Epithelial cell of proximal tubule (primary cell): ENCODE measurements at regions not wholly inside any gene's neighbourhood (a gene's known extent, or its start where the extent isn't known, plus 50 kb on each side); places are given as distances from the start of the nearest gene placed in this dataset.
"Not testable (repeated sequence)": the region's sequence is repeated elsewhere in the genome, so short reads cannot be mapped to it uniquely, and the experiment has no call there.

ENCODE experiments used
- DNase-seq: peaks from one replicate; pipeline ENCODE4 v3.0.0-alpha.2; 2011; ENCODE audit warnings: low read depth
- H3K4me3 ChIP-seq: 2 replicates; pipeline ENCODE4 v1.5.1; 2011; ENCODE audit warnings: low read depth, mild to moderate bottlenecking, low read length
- TF ChIP-seq, protein P1 (sequence below): conservative IDR thresholded peaks from 2 replicates; pipeline ENCODE4 v1.5.1; 2012; ENCODE audit warnings: low read depth, mild to moderate bottlenecking, low read length

DNA sequence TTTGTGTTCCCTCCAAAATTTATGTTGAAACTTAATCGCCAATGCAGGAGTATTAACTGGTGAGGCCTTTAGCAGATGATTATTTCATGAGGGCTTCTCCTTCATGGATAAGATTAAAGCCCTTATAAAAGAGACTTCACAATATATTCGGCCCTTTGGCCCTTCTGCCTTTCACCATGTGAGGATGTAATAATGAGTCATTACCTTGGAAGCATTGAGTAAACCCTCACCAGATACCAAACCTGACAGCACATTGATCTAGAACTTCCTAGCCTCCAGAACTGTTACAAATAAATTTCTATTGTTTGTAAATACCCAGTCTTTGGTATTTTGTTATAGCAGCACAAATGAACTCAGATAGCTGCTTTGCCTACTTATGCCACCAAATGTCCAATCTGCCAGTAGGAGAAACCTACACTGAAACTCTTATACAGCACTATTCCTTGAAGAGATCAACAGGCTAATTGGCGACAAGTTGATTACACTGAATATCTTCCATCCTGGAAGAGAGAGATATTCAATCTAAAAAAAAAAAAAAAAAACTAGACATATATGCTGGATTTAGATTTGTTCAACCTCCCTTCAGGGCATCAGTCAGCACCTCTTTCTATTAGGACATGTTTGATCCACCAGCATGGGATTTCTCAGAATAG lies 125.9 kb upstream of the COL5A2 start:
- TF ChIP-seq, protein P1, sequence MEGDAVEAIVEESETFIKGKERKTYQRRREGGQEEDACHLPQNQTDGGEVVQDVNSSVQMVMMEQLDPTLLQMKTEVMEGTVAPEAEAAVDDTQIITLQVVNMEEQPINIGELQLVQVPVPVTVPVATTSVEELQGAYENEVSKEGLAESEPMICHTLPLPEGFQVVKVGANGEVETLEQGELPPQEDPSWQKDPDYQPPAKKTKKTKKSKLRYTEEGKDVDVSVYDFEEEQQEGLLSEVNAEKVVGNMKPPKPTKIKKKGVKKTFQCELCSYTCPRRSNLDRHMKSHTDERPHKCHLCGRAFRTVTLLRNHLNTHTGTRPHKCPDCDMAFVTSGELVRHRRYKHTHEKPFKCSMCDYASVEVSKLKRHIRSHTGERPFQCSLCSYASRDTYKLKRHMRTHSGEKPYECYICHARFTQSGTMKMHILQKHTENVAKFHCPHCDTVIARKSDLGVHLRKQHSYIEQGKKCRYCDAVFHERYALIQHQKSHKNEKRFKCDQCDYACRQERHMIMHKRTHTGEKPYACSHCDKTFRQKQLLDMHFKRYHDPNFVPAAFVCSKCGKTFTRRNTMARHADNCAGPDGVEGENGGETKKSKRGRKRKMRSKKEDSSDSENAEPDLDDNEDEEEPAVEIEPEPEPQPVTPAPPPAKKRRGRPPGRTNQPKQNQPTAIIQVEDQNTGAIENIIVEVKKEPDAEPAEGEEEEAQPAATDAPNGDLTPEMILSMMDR = no peak
- DNase-seq = no peak
- H3K4me3 ChIP-seq = no peak overlapping the region

DNA sequence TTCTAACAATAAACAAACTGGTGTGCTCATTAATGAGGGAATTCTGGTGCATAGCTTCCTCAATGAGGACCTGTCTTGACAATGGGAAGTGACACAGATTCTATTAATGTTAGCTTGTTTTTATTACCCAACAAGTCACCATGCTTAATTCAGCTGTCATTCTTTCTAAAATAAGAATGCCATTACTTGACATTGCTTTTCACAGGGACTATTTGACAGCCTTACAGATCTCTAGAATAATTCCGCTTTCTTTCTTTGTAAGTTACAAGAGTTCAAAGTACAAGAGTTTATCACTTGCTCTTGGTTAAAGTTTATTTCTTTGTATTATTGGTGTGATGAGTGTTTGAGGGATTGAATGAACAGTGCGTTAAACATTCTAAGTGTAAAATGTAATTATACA lies 127.0 kb upstream of the COL5A2 start:
- no peak for DNase-seq
- no peak overlapping the region for H3K4me3 ChIP-seq
- TF ChIP-seq, protein P1 = no peak

DNA sequence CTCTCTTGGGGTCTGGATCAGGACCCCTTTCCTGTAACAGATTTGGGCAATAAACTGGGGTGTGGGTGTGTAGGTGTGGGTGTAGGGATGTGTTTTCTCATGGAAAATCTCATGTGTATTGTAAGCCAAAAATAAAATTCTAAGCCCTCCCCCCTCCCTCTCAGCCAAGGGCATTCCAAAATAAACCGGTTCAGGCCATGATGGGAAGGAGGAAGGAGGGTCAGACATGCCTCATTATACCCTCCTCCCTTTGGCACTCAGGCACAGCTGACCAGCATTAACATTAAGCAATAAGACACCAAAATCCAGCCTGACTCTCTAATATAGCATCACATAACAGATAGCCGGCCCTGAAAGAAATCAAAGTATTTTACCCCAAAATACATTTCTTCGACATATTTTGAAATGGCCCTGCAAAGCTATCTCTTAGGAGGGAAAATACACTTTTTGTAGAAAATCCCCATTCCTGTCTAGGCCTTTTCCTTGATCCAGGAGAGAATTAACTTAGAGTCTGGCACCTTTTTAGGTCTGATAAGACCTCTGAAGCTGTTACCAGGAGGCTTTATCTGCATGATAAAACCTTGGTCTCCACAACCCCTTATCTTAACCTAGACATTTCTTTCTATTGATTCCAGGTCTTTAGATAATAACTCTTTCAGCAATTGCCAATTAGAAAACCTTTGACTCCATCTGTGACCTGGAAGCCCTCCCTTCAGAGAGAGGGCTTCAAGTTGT lies 128.7 kb upstream of the COL5A2 start:
- no peak for DNase-seq
- H3K4me3 ChIP-seq = no peak overlapping the region
- TF ChIP-seq, protein P1 = no peak

DNA sequence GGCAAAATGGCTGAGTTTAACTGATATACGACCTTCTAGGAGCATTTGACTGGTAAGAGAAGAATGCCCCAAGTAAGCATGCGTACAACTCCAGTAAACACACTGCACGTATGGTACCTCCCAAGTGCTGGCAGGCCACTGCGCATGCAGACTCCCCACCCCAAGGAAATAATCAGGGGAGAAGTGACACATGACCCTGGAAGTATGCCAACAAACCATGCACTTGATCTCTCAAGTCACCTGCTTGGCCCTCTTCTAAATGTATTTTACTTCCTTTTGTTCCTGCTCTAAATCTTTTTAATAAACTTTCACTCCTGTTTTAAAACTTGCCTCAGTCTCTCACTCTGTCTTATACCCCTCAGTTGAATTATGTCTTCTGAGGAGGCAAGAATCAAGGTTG lies 129.8 kb upstream of the COL5A2 start:
- no peak for DNase-seq
- no peak overlapping the region for H3K4me3 ChIP-seq
- TF ChIP-seq, protein P1 = no peak

- TF ChIP-seq, protein P1 = no peak
- H3K4me3 ChIP-seq = no peak overlapping the region
- DNase-seq = no peak
Measured at GRCh38 chr2:189312211-189312610, 129.1 kb upstream of the WDR75 start.

DNA sequence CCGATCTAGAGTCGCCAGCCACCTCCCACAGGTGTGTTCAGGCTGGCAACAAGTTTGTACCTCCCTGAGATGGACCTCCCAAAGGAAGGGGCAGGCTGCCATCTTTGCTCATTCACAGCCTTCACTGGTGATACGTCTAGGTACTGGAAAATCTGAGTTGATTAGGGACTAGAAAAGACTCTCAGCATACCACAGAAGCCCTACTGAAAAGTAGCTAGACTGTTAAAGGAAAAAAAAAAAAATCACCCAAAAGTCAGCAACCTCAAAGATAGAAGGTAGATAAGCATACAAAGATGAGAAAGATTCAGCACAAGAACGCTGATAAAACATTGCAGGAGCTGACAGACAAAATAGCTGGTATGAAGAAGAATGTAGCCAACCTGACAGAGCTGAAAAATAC lies 128.6 kb upstream of the WDR75 start:
- no peak overlapping the region for H3K4me3 ChIP-seq
- TF ChIP-seq, protein P1 = no peak
- no peak for DNase-seq

GRCh38 chr2:189318761-189319160 lies 122.5 kb upstream of the WDR75 start:
- H3K4me3 ChIP-seq = no peak overlapping the region

DNA sequence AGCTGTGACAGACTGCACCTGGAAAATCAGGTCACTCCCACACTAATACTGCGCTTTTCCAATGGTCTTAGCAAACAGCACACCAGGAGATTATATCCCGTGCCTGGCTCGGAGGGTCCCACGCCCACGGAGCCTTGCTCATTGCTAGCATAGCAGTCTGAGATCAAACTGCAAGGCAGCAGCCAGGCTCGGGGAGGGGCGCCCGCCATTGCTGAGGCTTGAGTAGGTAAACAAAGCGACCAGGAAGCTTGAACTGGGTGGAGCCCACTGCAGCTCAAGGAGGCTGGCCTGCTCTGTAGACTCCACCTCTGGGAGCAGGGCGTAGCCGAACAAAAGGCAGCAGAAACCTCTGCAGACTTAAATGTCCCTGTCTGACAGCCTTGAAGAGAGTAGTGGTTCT lies 121.8 kb upstream of the WDR75 start:
- not testable (repeated sequence) for H3K4me3 ChIP-seq, DNase-seq

More at GRCh38 chr2:189318761-189319160, 122.5 kb upstream of the WDR75 start:
- no peak for DNase-seq
- TF ChIP-seq, protein P1 = no peak
